Spleen (tissue), 7 donors: ENCODE measurements at regions not wholly inside any gene's neighbourhood (a gene's known extent, or its start where the extent isn't known, plus 50 kb on each side); places are given as distances from the start of the nearest gene placed in this dataset.
"Not testable (repeated sequence)": the region's sequence is repeated elsewhere in the genome, so short reads cannot be mapped to it uniquely, and the experiment has no call there.

Experiments
- POLR2A ChIP-seq, 3 donors: fragments of 450-650 bp; IDR thresholded peaks; one replicate each; pipeline ENCODE4 v1.5.1; 2017; ENCODE audit warnings: antibody characterized with exemption in 3 of 3, mild to moderate bottlenecking in 1 of 3
- TF ChIP-seq, protein P1 (sequence below), 11 experiments: fragments of 200-600 bp in 7 of 11; fragments of 450-650 bp in 4 of 11; sonication (generic) in 4 of 11; IDR thresholded peaks in 8 of 11; conservative IDR thresholded peaks in 3 of 11; 1 replicate in 7 of 11; 2 replicates in 4 of 11; pipeline versions ENCODE4 v1.4.0 to v1.8.0; 2016 to 2021; ENCODE audit warnings: antibody characterized with exemption in 11 of 11, inconsistent platforms in 4 of 11, mild to moderate bottlenecking in 1 of 11
- donor health status: DM: no; HTN: no; CAD: no; lungs with moderate emphysema.
- donor health status: DM: no; HTN: no; CAD: no.
- donor health status: DM: no; HTN: no; CAD: no.

- TF ChIP-seq, protein P1, sequence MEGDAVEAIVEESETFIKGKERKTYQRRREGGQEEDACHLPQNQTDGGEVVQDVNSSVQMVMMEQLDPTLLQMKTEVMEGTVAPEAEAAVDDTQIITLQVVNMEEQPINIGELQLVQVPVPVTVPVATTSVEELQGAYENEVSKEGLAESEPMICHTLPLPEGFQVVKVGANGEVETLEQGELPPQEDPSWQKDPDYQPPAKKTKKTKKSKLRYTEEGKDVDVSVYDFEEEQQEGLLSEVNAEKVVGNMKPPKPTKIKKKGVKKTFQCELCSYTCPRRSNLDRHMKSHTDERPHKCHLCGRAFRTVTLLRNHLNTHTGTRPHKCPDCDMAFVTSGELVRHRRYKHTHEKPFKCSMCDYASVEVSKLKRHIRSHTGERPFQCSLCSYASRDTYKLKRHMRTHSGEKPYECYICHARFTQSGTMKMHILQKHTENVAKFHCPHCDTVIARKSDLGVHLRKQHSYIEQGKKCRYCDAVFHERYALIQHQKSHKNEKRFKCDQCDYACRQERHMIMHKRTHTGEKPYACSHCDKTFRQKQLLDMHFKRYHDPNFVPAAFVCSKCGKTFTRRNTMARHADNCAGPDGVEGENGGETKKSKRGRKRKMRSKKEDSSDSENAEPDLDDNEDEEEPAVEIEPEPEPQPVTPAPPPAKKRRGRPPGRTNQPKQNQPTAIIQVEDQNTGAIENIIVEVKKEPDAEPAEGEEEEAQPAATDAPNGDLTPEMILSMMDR (IDR thresholded peaks at IDR 0.05 in 8 of 11, conservative IDR thresholded peaks at IDR 0.05 in 3 of 11) = not testable (repeated sequence)
- TF ChIP-seq POLR2A (IDR thresholded peaks at IDR 0.05) = not testable (repeated sequence)
These were observed 852.6 kb upstream of the MIR17HG start for GRCh38 chr13:90494849-90495248.
